Gastroesophageal sphincter (tissue), 4 donors: ENCODE measurements at regions not wholly inside any gene's neighbourhood (a gene's known extent, or its start where the extent isn't known, plus 50 kb on each side); places are given as distances from the start of the nearest gene placed in this dataset.

ENCODE experiments used
- ATAC-seq: fragments of 150-250 bp; one replicate; pipeline ENCODE4 v1.9.1; 2016; ENCODE audit warnings: mild to moderate bottlenecking, moderate library complexity
- H3K27ac ChIP-seq, 4 donors: fragments of 200-600 bp; sonication (generic) in 3 of 4; 1 replicate in 3 of 4; 2 replicates in 1 of 4; pipeline ENCODE4 v1.5.1; 2016 to 2019
- H3K27me3 ChIP-seq: fragments of 200-600 bp; sonication (generic); one replicate; pipeline ENCODE4 v1.5.1; 2019
- H3K36me3 ChIP-seq, 2 donors: fragments of 200-600 bp; sonication (generic); one replicate each; pipeline ENCODE4 v1.5.1; 2019; ENCODE audit warnings: control low read depth in 1 of 2
- H3K4me1 ChIP-seq, 3 donors: fragments of 200-600 bp; sonication (generic); 1 replicate in 2 of 3; 2 replicates in 1 of 3; pipeline ENCODE4 v1.5.1; 2016 to 2019; ENCODE audit warnings: control low read depth in 2 of 3
- H3K4me3 ChIP-seq, 2 donors: fragments of 200-600 bp; sonication (generic); one replicate each; pipeline ENCODE4 v1.5.1; 2019; ENCODE audit warnings: mild to moderate bottlenecking in 1 of 2, moderate library complexity in 1 of 2
- H3K9me3 ChIP-seq, 3 donors: fragments of 200-600 bp; sonication (generic); one replicate each; pipeline ENCODE4 v1.5.1; 2017 to 2019; ENCODE audit warnings: control low read depth in 2 of 3
- EP300 ChIP-seq: sonication (generic); formaldehyde crosslinking; IDR thresholded peaks from one replicate; pipeline ENCODE4 v1.6.1; 2017; ENCODE audit warnings: antibody characterized with exemption, mild to moderate bottlenecking
- POLR2A ChIP-seq, 2 donors: fragments of 450-650 bp; IDR thresholded peaks; one replicate each; pipeline ENCODE4 v1.6.1; 2017; ENCODE audit warnings: antibody characterized with exemption in 2 of 2, mild to moderate bottlenecking in 2 of 2, moderate library complexity in 1 of 2
- POLR2AphosphoS5 ChIP-seq: sonication (generic); formaldehyde crosslinking; IDR thresholded peaks from one replicate; pipeline ENCODE4 v1.6.1; 2017; ENCODE audit warnings: antibody characterized with exemption
- WGBS, 2 donors: methylation state at CpG; one replicate each; pipeline ENCODE4 v1.1.5; 2018; ENCODE audit warnings: low coverage in 1 of 2; 5-methylcytosine and 5-hydroxymethylcytosine counted together
- TF ChIP-seq, protein P1 (sequence below), 4 experiments: fragments of 200-600 bp in 2 of 4; fragments of 450-650 bp in 2 of 4; sonication (generic) in 1 of 4; IDR thresholded peaks; one replicate each; pipeline ENCODE4 v1.5.1; 2017 to 2019; ENCODE audit warnings: antibody characterized with exemption in 4 of 4, mild to moderate bottlenecking in 2 of 4, moderate library complexity in 2 of 4

DNA sequence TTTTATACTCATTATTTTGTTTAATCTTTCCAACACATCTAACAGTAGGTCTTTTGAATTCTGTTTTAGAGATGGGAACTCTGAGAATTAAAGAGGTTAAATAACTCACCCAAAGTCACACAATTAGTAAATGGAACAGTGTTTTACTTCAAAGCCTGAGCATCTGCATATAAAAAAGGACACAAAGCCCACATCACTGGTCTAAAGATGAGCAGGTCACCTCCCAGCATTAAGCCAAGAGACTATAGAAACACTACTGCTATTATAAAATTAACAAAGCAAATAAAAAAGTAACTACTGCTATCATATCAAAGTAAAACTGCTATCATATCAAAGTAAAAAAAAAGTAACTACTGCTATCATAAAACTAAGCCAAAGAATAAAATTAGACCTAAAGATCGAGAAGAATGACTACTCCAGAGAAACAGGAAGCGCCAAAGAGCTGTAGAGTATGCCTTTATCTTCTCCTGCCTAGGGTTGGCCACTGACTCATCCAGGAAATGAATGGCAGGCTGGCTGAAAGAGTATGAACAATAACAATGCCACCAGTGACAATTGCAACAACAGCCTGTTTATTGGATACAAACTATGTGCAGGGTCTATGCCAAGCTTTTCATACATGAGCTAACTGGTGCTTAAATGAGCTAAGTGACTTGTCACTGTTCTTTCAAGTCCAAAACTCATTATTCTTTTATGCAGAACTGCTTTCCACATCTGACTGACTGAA lies 1153.0 kb upstream of the TENM4 start:
- no peak for ATAC-seq
- H3K36me3 ChIP-seq, result no peaks in the 10 kb centered on the region
- H3K4me3 ChIP-seq, result no peak overlapping the region
- no peak for TF ChIP-seq EP300
- TF ChIP-seq, protein P1, sequence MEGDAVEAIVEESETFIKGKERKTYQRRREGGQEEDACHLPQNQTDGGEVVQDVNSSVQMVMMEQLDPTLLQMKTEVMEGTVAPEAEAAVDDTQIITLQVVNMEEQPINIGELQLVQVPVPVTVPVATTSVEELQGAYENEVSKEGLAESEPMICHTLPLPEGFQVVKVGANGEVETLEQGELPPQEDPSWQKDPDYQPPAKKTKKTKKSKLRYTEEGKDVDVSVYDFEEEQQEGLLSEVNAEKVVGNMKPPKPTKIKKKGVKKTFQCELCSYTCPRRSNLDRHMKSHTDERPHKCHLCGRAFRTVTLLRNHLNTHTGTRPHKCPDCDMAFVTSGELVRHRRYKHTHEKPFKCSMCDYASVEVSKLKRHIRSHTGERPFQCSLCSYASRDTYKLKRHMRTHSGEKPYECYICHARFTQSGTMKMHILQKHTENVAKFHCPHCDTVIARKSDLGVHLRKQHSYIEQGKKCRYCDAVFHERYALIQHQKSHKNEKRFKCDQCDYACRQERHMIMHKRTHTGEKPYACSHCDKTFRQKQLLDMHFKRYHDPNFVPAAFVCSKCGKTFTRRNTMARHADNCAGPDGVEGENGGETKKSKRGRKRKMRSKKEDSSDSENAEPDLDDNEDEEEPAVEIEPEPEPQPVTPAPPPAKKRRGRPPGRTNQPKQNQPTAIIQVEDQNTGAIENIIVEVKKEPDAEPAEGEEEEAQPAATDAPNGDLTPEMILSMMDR (IDR thresholded peaks at IDR 0.05), result no peak
- no peak for TF ChIP-seq POLR2AphosphoS5
- TF ChIP-seq POLR2A (IDR thresholded peaks at IDR 0.05), result no peak
- H3K4me1 ChIP-seq, result no peaks in the 10 kb centered on the region
- H3K27me3 ChIP-seq, result no peaks in the 10 kb centered on the region
- 55 to 58% methylated on average over 2 of the region's 2 CpGs for WGBS, 2 donors
- H3K27ac ChIP-seq, result no peak overlapping the region
- no peaks in the 10 kb centered on the region for H3K9me3 ChIP-seq

GRCh38 chr11:80592546-80592945 lies 1151.7 kb upstream of the TENM4 start:
- no peak for ATAC-seq

DNA sequence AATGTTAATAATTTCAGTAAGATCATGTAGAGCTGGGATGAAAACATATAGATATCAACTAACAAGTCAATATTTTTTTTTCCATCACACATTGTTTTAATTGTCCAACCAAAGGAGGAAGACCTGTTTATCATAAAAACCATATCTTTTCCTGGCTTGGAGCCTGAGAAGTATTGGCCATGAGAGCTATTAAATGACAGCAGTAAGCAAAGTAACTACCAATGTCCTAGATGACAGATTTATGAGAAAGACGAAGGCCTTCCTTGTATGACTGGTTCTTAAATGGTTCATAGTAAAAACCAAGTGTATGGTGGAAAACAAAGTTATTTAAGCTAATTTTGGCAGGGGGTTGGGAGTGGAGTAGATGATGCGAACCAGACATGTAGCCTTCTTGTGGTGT lies 1147.1 kb upstream of the TENM4 start:
- Histone ChIP-seq H3K4me1 (no peaks in the 10 kb centered on the region), H3K27me3 (no peaks in the 10 kb centered on the region), H3K36me3 (no peaks in the 10 kb centered on the region), H3K4me3 (no peak overlapping the region), H3K9me3 (no peaks in the 10 kb centered on the region), H3K27ac (no peak overlapping the region)
- WGBS, 2 donors, result 65 to 80% methylated on average over 2 of the region's 2 CpGs
- ATAC-seq, result no peak
- TF ChIP-seq, protein P1 (IDR thresholded peaks at IDR 0.05), result no peak
- TF ChIP-seq POLR2A (IDR thresholded peaks at IDR 0.05) (no peak), EP300 (no peak), POLR2AphosphoS5 (no peak)

More at GRCh38 chr11:80592546-80592945, 1151.7 kb upstream of the TENM4 start:
- Histone ChIP-seq H3K27ac (no peak overlapping the region), H3K27me3 (no peaks in the 10 kb centered on the region), H3K4me1 (no peaks in the 10 kb centered on the region), H3K9me3 (no peaks in the 10 kb centered on the region), H3K4me3 (no peak overlapping the region), H3K36me3 (no peaks in the 10 kb centered on the region)
- WGBS, 2 donors, result 63 to 66% methylated on average over 4 of the region's 4 CpGs
- TF ChIP-seq POLR2A (IDR thresholded peaks at IDR 0.05), result no peak
- TF ChIP-seq, protein P1 (IDR thresholded peaks at IDR 0.05), result no peak
- TF ChIP-seq EP300, result no peak
- TF ChIP-seq POLR2AphosphoS5, result no peak

GRCh38 chr11:80586464-80586863 lies 1145.6 kb upstream of the TENM4 start:
- H3K36me3 ChIP-seq, result no peaks in the 10 kb centered on the region
- H3K9me3 ChIP-seq, result no peaks in the 10 kb centered on the region
- H3K27ac ChIP-seq, result no peak overlapping the region
- WGBS, 2 donors, result 91 to 100% methylated on average over 1 of the region's 1 CpG
- no peak overlapping the region for H3K4me3 ChIP-seq
- TF ChIP-seq POLR2A (IDR thresholded peaks at IDR 0.05) (no peak), POLR2AphosphoS5 (no peak), EP300 (no peak)
- TF ChIP-seq, protein P1 (IDR thresholded peaks at IDR 0.05), result no peak
- H3K27me3 ChIP-seq, result no peaks in the 10 kb centered on the region
- no peaks in the 10 kb centered on the region for H3K4me1 ChIP-seq
- ATAC-seq, result no peak

DNA sequence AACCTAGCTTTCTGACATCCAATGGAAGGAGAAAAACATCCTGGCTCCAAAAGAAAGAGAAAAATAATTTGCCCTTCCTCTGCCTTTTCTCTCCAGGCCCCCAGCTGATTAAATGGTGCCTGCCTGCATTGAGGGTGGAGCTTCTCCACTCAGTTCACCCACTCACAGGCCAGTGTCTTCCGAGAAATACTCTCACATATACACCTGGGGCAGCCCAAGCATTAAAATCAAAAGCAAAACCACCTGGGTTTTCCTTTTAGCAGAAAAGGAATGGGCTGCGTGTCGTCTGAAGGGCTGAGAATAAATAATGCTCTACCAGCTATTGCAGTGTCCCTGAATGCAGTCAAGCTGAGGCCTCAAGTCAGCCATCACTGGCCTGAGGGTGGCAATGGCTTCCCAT lies 1143.8 kb upstream of the TENM4 start:
- Histone ChIP-seq H3K4me1 (no peaks in the 10 kb centered on the region), H3K27ac (no peak overlapping the region), H3K4me3 (no peak overlapping the region), H3K9me3 (no peaks in the 10 kb centered on the region), H3K27me3 (no peaks in the 10 kb centered on the region), H3K36me3 (no peaks in the 10 kb centered on the region)
- TF ChIP-seq POLR2A (IDR thresholded peaks at IDR 0.05), result no peak
- TF ChIP-seq, protein P1 (IDR thresholded peaks at IDR 0.05), result no peak
- no peak for TF ChIP-seq POLR2AphosphoS5
- TF ChIP-seq EP300, result no peak
- WGBS, 2 donors, result 80 to 100% methylated on average over 1 to 3 of the region's 3 CpGs
- no peak for ATAC-seq
